ENCODE measurements at regions not wholly inside any gene's neighbourhood (a gene's known extent, or its start where the extent isn't known, plus 50 kb on each side); places are given as distances from the start of the nearest gene placed in this dataset.

DNA sequence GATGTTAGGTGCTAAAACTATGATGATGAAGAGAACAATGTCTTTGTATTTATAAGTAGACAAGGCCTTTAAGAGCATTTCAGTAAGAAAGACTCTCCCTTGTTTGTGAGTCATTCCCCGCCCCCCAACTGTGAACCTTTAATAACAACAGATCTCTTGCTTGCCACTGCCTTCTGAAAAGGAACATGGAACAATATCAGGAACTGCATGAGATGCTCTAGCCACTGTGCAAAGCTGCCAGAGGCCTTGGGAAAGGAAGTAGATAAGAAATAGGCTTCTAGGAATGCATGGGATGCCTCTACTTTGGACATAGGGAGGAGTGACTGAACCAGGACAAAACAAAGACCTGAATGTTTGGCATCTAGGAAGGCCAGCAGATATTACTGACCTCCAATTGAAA lies 296.1 kb upstream of the MPDZ start:
- peaks cover 4% of the 10 kb centered on the region for H3K9me3 Mint-ChIP-seq
- TF ChIP-seq, protein P1, sequence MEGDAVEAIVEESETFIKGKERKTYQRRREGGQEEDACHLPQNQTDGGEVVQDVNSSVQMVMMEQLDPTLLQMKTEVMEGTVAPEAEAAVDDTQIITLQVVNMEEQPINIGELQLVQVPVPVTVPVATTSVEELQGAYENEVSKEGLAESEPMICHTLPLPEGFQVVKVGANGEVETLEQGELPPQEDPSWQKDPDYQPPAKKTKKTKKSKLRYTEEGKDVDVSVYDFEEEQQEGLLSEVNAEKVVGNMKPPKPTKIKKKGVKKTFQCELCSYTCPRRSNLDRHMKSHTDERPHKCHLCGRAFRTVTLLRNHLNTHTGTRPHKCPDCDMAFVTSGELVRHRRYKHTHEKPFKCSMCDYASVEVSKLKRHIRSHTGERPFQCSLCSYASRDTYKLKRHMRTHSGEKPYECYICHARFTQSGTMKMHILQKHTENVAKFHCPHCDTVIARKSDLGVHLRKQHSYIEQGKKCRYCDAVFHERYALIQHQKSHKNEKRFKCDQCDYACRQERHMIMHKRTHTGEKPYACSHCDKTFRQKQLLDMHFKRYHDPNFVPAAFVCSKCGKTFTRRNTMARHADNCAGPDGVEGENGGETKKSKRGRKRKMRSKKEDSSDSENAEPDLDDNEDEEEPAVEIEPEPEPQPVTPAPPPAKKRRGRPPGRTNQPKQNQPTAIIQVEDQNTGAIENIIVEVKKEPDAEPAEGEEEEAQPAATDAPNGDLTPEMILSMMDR (conservative IDR thresholded peaks at IDR 0.05), result no peak
- no peak overlapping the region for H3K4me3 Mint-ChIP-seq
- no peaks in the 10 kb centered on the region for H3K27me3 Mint-ChIP-seq
- H3K27ac Mint-ChIP-seq, result no peak overlapping the region
- peaks cover 10% of the 10 kb centered on the region for H3K4me1 Mint-ChIP-seq (ENCODE audit: unreplicated experiment)
- DNase-seq (ENCODE audit: extremely low spot score, unreplicated experiment), result no peak
- no peaks in the 10 kb centered on the region for H3K36me3 Mint-ChIP-seq

DNA sequence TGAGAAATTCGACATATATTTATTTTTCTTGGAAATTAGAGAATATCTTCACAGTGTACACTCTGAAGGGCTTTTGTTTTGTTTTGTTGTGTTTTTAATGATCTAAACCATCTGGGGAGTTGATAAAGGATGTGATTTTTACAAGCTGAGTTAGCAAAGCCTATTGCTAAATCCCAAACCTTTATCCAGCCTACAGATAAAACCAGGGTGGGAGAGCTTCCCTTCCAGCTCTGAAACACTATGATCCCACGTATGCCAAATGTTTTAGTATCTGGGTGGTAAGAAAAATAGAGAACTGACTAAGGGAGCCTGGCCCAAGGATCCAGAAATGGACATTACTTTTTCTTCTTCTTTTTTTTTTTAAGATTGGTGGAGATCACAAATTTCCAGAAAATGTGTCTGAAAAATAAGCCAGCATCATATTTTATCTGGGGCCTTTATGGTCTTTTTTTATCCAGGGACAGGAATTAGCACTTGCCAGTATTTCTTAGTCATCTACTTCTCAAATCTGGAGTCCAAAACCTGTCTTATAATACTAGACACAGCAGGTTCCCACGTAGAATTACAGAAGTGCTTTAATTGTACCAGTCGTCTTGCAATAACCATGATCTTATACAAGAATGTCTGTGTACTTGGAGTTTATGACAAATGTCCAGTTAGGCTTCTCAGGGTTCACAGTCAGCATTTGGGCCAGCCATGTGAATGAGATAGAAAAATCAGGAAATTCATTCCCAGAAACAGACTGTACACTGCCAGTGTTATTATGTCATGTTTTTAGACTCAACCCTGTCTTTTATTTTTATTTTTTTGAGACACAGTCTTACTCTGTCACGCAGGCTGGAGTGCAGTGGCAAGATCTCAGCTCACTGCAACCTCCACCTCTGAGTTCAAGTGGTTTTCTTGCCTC lies 290.8 kb upstream of the MPDZ start:
- peaks cover 4% of the 10 kb centered on the region for H3K9me3 Mint-ChIP-seq
- H3K27me3 Mint-ChIP-seq, result peaks cover 20% of the 10 kb centered on the region
- TF ChIP-seq, protein P1 (conservative IDR thresholded peaks at IDR 0.05), result no peak
- no peak overlapping the region for H3K27ac Mint-ChIP-seq
- no peak overlapping the region for H3K4me3 Mint-ChIP-seq
- H3K36me3 Mint-ChIP-seq, result no peaks in the 10 kb centered on the region
- peaks cover 20% of the 10 kb centered on the region for H3K4me1 Mint-ChIP-seq (ENCODE audit: unreplicated experiment)
- DNase-seq (ENCODE audit: extremely low spot score, unreplicated experiment), result no peak

DNA sequence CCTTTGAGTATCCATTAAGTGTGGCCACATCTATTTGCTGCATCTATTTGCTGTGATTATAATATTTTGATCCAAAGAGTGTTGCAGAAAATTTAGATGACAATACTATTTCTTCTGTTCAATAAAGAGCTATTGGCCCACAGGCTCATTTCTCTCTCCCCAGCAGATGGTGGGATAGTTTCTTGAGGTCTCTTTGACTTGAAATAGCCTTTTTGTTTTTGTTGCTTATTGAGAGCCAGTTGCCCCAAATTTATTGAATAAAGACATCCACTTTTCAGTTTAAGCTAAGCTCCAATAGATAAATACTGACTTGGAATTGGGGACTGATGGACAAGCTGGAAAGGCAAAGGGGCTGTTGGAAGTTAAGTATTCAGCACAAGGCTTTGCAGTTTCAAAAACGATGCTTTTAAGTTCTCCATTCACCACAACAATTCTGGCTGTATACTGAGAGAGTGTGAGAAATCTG lies 290.1 kb upstream of the MPDZ start:
- peaks cover 20% of the 10 kb centered on the region for H3K4me1 Mint-ChIP-seq (ENCODE audit: unreplicated experiment)
- H3K4me3 Mint-ChIP-seq, result no peak overlapping the region
- H3K27me3 Mint-ChIP-seq, result peaks cover 20% of the 10 kb centered on the region
- DNase-seq (ENCODE audit: extremely low spot score, unreplicated experiment), result no peak
- no peaks in the 10 kb centered on the region for H3K36me3 Mint-ChIP-seq
- TF ChIP-seq, protein P1 (conservative IDR thresholded peaks at IDR 0.05), result no peak
- H3K27ac Mint-ChIP-seq, result no peak overlapping the region
- H3K9me3 Mint-ChIP-seq, result peaks cover 4% of the 10 kb centered on the region

DNA sequence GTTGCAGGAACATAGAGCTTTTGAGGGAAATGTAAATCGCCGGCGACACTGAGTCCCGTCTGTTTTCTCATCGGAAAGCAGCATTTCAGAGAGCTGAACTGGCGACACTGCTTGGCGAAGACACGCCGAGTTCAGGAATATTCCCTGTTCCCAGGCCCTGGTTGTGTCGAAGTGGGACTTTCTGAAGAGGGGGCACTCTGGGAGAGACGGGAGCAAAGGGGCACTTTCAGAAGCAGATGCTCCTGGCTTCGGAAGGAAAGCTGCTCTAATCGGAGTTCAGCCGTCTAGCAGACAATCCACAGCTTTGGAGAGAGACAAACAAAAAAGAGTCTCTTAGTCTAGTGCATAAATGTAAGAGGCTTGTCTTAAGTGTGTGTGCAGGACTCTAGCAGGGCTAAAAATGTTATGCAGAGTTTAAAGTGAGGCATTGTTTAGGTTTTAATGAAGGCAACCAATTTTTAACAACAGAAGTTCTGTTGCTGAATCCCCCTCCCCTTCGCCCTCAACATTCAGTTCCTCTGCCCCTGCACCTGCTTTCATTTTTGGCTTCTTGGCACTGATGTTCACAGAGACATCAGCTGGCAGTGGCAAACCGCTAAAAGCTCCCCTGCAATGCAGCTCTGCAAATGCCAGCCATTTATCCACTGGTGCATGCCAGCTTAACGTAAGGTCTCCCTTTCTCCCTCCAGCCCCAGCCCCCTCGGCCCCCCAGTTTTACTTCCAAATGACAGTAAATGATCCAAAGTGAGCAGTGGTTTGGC lies 289.5 kb upstream of the MPDZ start:
- Mint-ChIP-seq H3K27me3 (peaks cover 20% of the 10 kb centered on the region), H3K4me1 (ENCODE audit: unreplicated experiment) (peaks cover 20% of the 10 kb centered on the region), H3K36me3 (no peaks in the 10 kb centered on the region), H3K27ac (peak overlapping the region; percentile 2), H3K9me3 (peaks cover 2% of the 10 kb centered on the region), H3K4me3 (peak overlapping the region; percentile 68)
- no peak for DNase-seq (ENCODE audit: extremely low spot score, unreplicated experiment)
- TF ChIP-seq, protein P1 (conservative IDR thresholded peaks at IDR 0.05), result no peak

DNA sequence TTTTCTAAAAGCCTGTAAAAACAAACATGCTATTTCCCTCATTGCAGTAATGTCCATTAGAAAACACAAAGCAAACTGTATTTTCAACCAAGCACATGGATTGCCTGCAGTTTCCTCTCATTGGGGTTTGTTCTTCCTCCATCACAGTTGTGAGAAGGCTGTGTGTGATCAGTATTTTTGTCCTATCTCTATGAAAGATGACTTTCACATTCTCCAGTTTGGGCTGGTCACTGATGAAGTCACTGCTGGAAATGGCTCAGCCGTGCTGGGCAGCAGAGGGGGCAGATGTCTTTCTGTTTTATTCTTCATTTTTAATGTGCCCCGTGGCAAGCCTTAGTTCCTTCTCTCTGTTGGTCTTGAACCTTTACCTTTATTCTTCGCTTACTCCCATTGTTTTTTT lies 288.9 kb upstream of the MPDZ start:
- H3K27me3 Mint-ChIP-seq, result peaks cover 20% of the 10 kb centered on the region
- TF ChIP-seq, protein P1 (conservative IDR thresholded peaks at IDR 0.05), result no peak
- no peak for DNase-seq (ENCODE audit: extremely low spot score, unreplicated experiment)
- no peaks in the 10 kb centered on the region for H3K9me3 Mint-ChIP-seq
- peaks cover 20% of the 10 kb centered on the region for H3K4me1 Mint-ChIP-seq (ENCODE audit: unreplicated experiment)
- peak overlapping the region; percentile 2 for H3K27ac Mint-ChIP-seq
- H3K4me3 Mint-ChIP-seq, result peak overlapping the region; percentile 68
- H3K36me3 Mint-ChIP-seq, result no peaks in the 10 kb centered on the region
